Fibroblast of peridontal ligament (primary cell): ENCODE measurements at regions not wholly inside any gene's neighbourhood (a gene's known extent, or its start where the extent isn't known, plus 50 kb on each side); places are given as distances from the start of the nearest gene placed in this dataset.

Experiments
- DNase-seq: peaks from one replicate; pipeline ENCODE4 v3.0.0-alpha.2; 2010; ENCODE audit errors: extremely low read depth

DNA sequence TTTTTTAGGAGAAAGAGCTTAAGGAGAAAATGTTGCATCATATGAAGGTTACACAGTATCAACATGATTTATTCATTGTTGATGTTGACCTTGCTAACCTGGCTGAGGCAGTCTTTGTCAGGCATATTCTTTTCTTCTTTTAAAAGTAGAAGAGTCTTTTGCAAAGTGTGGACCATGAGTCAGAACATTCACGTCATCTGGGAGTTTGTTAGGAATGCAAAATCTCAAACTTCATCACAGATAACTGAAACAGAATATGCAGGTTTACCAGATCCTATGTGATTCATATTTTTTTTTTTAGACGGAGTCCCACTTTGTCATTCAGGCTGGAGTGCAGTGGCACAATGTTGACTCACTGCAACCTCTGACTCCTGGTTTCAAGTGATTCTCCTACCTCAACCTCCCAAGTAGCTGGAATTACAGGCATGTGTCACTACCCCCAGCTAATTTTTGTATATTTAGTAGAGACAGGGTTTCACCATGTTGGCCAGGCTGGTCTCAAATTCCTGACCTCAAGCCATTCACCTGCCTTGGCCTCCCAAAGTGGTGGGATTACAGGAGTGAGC, 530.4 kb upstream of the BTBD3 start:
- DNase-seq, result peak; percentile 63

GRCh38 chr20:11389186-11389585, 528.5 kb upstream of the BTBD3 start:
- DNase-seq, result no peak

- DNase-seq, result no peak
Observed at GRCh38 chr20:11391591-11391990, 526.1 kb upstream of the BTBD3 start.

GRCh38 chr20:11394145-11394833, 523.4 kb upstream of the BTBD3 start:
- peak; percentile 9 for DNase-seq

DNA sequence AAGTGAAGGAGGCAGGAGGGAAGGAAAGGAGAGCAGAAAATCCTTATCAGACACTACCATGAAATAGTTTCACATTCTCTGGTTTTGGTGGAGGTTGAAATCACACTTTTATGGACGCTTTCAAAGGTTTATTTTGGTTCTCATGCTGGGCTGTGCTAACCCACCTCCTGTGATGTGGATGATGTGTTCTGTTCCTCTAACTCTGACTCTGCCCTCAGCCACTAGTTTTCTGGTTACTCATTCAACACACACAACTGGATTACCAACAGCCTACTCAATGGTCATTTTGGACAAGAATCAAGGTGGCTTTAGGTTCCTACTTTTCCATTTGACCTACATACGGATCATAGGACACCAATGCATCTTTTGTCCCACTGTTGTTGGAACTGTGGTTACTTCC, 522.1 kb upstream of the BTBD3 start:
- DNase-seq, result no peak

DNA sequence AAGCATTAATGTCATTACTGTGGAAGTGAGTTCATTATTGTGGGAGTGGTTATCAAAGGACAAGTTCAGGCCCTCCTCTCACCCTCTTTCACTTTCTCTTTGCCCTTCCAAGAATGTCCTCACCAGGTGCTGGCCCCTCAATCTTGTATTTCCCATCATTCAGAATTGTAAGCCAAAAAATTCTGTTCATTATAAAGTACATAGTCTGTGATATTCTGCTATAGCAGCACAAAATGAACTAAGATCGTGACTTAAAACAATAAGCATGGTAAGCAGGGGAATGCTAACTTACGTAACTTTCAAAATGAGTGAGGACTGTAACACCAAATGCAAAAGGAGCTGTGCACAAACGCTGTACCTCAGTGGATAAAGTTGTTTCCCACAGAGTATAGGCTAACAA, 515.7 kb upstream of the BTBD3 start:
- no peak for DNase-seq

- DNase-seq, result no peak
Observed at GRCh38 chr20:11403711-11404110, 514.0 kb upstream of the BTBD3 start.

DNA sequence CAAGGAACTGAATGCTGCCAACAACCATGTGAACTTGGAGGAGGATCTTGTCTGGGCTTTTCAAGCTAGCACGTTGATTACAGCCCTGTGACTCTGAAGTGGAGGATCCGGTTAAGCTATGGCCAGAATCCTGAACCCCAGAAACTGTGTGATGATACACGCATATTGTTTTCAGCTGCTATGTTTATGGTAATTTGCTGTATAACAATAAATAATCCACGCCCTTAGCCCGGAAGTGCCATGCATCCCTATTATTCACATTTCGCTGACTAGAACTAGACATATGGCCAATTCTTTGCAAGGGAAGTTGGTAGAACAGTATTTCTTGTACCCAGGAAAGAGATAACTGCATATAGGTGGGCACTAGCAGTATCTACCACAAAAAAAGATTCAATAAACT, 510.8 kb upstream of the BTBD3 start:
- DNase-seq, result no peak

GRCh38 chr20:11409561-11409960, 508.1 kb upstream of the BTBD3 start:
- DNase-seq, result no peak

DNA sequence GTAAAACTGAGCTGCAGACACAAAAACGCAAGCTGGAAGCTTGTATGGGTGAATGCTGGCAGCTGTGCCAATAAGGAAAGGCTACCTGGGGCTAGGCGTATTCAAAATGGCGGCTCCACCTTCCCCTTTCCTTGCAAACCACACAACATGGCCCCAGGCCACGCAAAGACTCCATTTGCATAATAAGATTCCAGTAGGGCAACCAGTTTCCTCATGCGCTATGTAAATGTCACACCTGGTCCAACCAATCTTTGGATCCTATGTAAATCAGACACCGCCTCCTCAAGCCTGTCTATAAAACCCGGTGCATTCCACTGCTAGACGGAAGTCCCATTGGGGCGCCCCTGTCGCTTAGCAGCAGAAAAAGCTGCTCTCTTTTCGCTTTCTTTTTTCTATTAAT, 505.9 kb upstream of the BTBD3 start:
- DNase-seq, result no peak

DNA sequence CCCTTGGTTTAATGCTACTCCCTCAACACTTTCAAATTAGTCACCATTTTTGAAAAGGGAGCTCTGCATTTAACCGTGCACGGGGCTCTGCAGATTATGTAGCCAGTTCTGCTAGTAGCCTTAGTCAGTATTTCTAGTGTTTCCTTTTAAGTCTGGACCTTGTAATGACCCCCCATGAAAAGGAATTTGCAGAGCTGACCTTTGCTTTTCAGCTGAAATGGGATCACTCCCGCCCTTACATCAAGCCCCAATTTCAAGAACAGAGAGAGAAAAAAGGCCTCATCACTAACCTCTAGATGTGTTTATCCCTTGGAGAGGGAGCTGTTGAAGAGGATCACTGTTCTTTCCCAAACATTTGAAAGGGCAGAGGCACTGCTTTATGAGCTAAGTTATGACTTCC, 490.7 kb upstream of the BTBD3 start:
- DNase-seq, result no peak

- no peak for DNase-seq
Observed at GRCh38 chr20:11429168-11429567, 488.5 kb upstream of the BTBD3 start.

GRCh38 chr20:11429889-11430519, 487.7 kb upstream of the BTBD3 start:
- no peak for DNase-seq

DNA sequence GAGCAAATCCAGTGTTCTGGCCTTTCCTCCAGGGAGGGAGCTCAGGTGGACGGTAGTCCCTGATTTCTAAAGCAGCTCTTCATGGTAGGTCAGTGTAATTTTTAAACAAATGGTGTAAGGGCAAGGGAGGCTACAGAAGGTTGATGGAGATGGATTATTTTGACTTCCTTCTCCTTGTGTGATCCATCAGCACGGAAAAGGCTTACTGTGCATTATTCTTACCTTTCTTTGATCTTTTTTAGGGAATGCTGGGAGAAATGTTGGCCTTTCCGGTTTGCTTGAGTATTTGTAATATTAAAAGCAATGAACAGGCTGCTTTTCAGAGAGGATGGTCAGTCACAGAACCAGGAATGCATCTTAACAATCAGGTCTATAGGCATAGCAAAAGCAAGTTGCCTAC, 487.0 kb upstream of the BTBD3 start:
- no peak for DNase-seq

GRCh38 chr20:11431621-11432020, 486.1 kb upstream of the BTBD3 start:
- DNase-seq, result peak; percentile 45

DNA sequence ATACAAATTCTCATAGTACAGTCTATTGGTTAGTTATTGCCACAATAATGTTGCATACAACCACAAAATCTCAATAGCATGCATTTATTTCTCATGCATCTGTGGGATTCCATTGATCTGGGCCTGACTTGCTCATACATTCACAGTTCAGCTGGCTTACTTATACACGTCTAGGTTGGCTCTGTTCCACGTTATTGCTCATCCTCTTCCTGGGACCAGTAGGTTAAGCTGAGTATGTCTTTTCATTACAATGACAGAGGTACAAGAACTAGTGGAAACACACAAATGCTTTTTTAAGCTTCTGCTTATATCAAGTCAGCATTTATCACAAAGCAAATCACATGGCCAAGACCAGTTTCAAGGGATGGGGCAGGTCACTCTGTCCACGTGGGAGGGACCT, 485.3 kb upstream of the BTBD3 start:
- DNase-seq, result peak; percentile 23

DNA sequence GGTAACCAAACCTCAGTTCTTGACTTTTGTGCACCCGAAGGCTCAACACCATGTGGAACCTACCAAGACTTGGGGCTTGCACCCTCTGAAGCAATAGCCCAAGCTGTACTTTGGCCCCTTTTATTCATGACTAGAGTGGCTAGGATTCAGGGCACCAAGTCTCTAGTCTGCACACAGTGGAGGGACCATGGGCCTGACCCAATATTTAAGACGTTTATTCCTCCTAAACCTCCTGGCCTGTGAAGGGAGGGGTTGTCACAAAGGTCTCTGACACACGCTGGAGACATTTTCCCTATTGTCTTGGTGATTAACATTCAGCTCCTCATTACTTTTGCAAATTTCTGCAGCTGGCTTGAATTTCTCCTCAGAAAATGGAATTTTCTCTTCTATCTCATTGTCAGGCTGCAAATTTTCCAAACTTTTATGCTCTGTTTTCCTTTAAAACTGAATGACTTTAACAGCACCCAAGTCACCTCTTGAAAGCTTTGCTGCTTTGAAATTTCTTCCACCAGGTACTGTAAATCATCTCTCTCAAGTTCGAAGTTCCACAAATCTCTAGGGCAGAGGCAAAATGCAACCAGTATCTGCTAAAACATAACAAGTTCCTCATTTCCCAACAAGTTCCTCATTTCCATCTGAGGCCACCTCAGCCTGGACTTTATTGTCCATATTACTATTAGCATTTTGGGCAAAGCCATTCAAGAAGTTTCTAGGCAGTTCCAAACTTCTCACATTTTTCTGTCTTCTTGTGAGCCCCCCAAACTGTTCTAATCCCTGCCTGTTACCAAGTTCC, 481.4 kb upstream of the BTBD3 start:
- no peak for DNase-seq

DNA sequence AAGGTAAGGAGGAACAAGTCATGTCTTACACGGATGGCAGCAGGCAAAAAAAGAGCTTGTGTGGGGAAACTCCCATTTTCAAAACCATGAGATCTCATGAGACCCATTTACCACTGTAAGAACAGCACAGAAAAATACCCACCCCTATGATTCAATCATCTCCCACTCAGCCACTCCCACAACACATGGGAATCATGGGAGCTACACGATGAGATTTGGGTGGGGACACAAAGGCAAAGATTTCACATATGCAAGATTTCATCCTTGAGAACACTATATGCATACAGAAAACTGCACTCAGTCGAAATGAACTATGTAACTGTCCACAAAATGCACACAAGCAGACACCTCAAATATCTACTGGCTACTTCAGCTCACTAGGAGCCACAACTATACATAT, 480.6 kb upstream of the BTBD3 start:
- no peak for DNase-seq

DNA sequence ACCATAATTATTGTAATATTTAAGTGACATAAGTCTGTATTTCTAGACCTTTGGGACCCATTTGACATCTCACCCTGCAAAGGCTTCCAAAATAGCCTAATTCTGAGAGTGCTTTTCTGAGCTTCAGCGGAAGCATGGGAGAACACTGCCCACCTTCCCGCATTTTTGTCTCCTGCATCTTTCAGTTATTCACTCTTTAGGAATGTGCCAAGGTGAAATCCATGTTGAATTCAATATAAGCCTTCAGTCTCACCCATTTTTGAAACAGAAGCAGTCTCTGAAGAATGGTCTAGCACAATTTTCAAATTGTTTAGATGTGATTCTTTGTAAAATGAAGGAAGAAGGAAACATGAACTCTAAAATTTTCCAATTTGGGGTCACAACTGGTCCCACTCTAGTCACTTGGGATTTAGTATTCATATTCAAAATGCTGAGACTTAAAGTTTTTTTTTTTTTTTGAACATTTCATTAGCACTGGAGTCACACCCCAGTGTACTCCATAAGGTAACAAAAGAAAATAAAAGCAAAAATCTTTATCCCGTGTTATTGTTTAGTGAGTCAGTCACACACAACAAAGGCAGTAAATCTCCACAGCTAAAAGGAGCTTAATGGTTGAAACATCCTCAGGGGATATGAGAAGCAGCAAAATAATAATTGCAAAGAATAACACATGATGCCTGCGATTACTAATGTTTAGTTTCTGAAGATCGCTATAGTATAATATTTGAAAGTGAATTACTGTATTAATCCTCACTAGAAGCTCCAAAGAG, 479.9 kb upstream of the BTBD3 start:
- no peak for DNase-seq

GRCh38 chr20:11438412-11438811, 479.3 kb upstream of the BTBD3 start:
- no peak for DNase-seq

- no peak for DNase-seq
Observed at GRCh38 chr20:11443382-11444119, 474.1 kb upstream of the BTBD3 start.
